ENCODE measurements at regions not wholly inside any gene's neighbourhood (a gene's known extent, or its start where the extent isn't known, plus 50 kb on each side); places are given as distances from the start of the nearest gene placed in this dataset.

GRCh38 chr1:62937634-62938296, 153.8 kb downstream of the ATG4C start:
- Histone ChIP-seq H3K27me3 (ENCODE audit: control insufficient read depth, insufficient read depth, low read length) (no peaks in the 10 kb centered on the region), H3K9me3 (ENCODE audit: control insufficient read depth, insufficient read depth, low read length) (no peaks in the 10 kb centered on the region), H3K36me3 (ENCODE audit: control insufficient read depth, insufficient read depth, low read length) (no peaks in the 10 kb centered on the region), H3K4me3 (ENCODE audit: low read length) (no peak overlapping the region), H3K27ac (ENCODE audit: low read length) (no peak overlapping the region), H3K4me1 (ENCODE audit: control insufficient read depth, insufficient read depth, low read length) (no peaks in the 10 kb centered on the region)
- no peak overlapping the region for H3K27ac Mint-ChIP-seq
- 83% methylated on average over 6 of the region's 6 CpGs for WGBS (ENCODE audit: insufficient coverage)
- no peaks in the 10 kb centered on the region for H3K4me1 Mint-ChIP-seq
- H3K27me3 Mint-ChIP-seq (ENCODE audit: low read depth in 2 of 2), result peaks cover 10 to 18% of the 10 kb centered on the region in 2 donors
- DNase-seq (no peak), ATAC-seq (no peak)
- no peaks in the 10 kb centered on the region for H3K9me3 Mint-ChIP-seq
- intact Hi-C loops (cut with micrococcal nuclease), result no loop called here
- H3K36me3 Mint-ChIP-seq, result no peaks in the 10 kb centered on the region
- TF ChIP-seq CTCF (IDR thresholded peaks at IDR 0.05), result no peak
- H3K4me3 Mint-ChIP-seq, result no peak overlapping the region

GRCh38 chr1:62941780-62942179, 157.8 kb downstream of the ATG4C start:
- TF ChIP-seq CTCF (IDR thresholded peaks at IDR 0.05), result no peak
- no peaks in the 10 kb centered on the region for H3K36me3 ChIP-seq (ENCODE audit: control insufficient read depth, insufficient read depth, low read length)
- H3K4me1 ChIP-seq (ENCODE audit: control insufficient read depth, insufficient read depth, low read length), result no peaks in the 10 kb centered on the region
- Mint-ChIP-seq H3K27ac (no peak overlapping the region), H3K36me3 (no peaks in the 10 kb centered on the region), H3K4me1 (no peaks in the 10 kb centered on the region), H3K9me3 (no peaks in the 10 kb centered on the region), H3K27me3 (ENCODE audit: low read depth in 2 of 2) (peaks cover 11 to 15% of the 10 kb centered on the region in 2 donors), H3K4me3 (no peak overlapping the region)
- H3K27ac ChIP-seq (ENCODE audit: low read length), result no peak overlapping the region
- H3K9me3 ChIP-seq (ENCODE audit: control insufficient read depth, insufficient read depth, low read length), result no peaks in the 10 kb centered on the region
- DNase-seq, result no peak
- ATAC-seq, result no peak
- no peaks in the 10 kb centered on the region for H3K27me3 ChIP-seq (ENCODE audit: control insufficient read depth, insufficient read depth, low read length)
- WGBS (ENCODE audit: insufficient coverage), result 94% methylated on average over 2 of the region's 2 CpGs
- H3K4me3 ChIP-seq (ENCODE audit: low read length), result no peak overlapping the region
- intact Hi-C loops (cut with micrococcal nuclease), result no loop called here

GRCh38 chr1:62946511-62946910, 162.6 kb downstream of the ATG4C start:
- Mint-ChIP-seq H3K4me1 (no peaks in the 10 kb centered on the region), H3K27me3 (ENCODE audit: low read depth in 2 of 2) (peaks cover 6 to 21% of the 10 kb centered on the region in 2 donors), H3K4me3 (no peak overlapping the region), H3K36me3 (no peaks in the 10 kb centered on the region), H3K9me3 (no peaks in the 10 kb centered on the region), H3K27ac (no peak overlapping the region)
- WGBS (ENCODE audit: insufficient coverage), result 50% methylated on average over 1 of the region's 5 CpGs
- Histone ChIP-seq H3K4me1 (ENCODE audit: control insufficient read depth, insufficient read depth, low read length) (no peaks in the 10 kb centered on the region), H3K36me3 (ENCODE audit: control insufficient read depth, insufficient read depth, low read length) (no peaks in the 10 kb centered on the region), H3K9me3 (ENCODE audit: control insufficient read depth, insufficient read depth, low read length) (no peaks in the 10 kb centered on the region), H3K27me3 (ENCODE audit: control insufficient read depth, insufficient read depth, low read length) (no peaks in the 10 kb centered on the region), H3K4me3 (ENCODE audit: low read length) (no peak overlapping the region), H3K27ac (ENCODE audit: low read length) (no peak overlapping the region)
- TF ChIP-seq CTCF (IDR thresholded peaks at IDR 0.05), result no peak
- no peak for ATAC-seq
- intact Hi-C loops (cut with micrococcal nuclease), result no loop called here
- no peak for DNase-seq

GRCh38 chr1:62951428-62951827, 167.5 kb downstream of the ATG4C start:
- TF ChIP-seq CTCF (IDR thresholded peaks at IDR 0.05), result no peak

More at GRCh38 chr1:62951428-62951827, 167.5 kb downstream of the ATG4C start:
- WGBS (ENCODE audit: insufficient coverage), result 61% methylated on average over 2 of the region's 3 CpGs
- intact Hi-C loops (cut with micrococcal nuclease), result no loop called here
- Histone ChIP-seq H3K4me3 (ENCODE audit: low read length) (no peak overlapping the region), H3K4me1 (ENCODE audit: control insufficient read depth, insufficient read depth, low read length) (no peaks in the 10 kb centered on the region), H3K27ac (ENCODE audit: low read length) (no peak overlapping the region), H3K36me3 (ENCODE audit: control insufficient read depth, insufficient read depth, low read length) (no peaks in the 10 kb centered on the region), H3K9me3 (ENCODE audit: control insufficient read depth, insufficient read depth, low read length) (no peaks in the 10 kb centered on the region), H3K27me3 (ENCODE audit: control insufficient read depth, insufficient read depth, low read length) (no peaks in the 10 kb centered on the region)
- no peaks in the 10 kb centered on the region for H3K9me3 Mint-ChIP-seq
- no peaks in the 10 kb centered on the region for H3K4me1 Mint-ChIP-seq
- no peak overlapping the region for H3K4me3 Mint-ChIP-seq
- no peaks in the 10 kb centered on the region for H3K36me3 Mint-ChIP-seq
- H3K27ac Mint-ChIP-seq, result no peak overlapping the region
- no peak for DNase-seq
- ATAC-seq, result no peak
- H3K27me3 Mint-ChIP-seq (ENCODE audit: low read depth in 2 of 2), result peaks cover 5 to 30% of the 10 kb centered on the region in 2 donors

All from natural killer cell (primary cell).